IMR-90 (cell line): ENCODE measurements at regions not wholly inside any gene's neighbourhood (a gene's known extent, or its start where the extent isn't known, plus 50 kb on each side); places are given as distances from the start of the nearest gene placed in this dataset.

Experiments
- ATAC-seq: fragments of 200-7000 bp; cut with Tn5 transposase; 2 replicates; pipeline ENCODE4 v1.9.1; 2020; ENCODE audit warnings: low read depth, mild to moderate bottlenecking, moderate library complexity
- BruUV-seq: library from RNA; stranded (reverse); fragments of 400-500 nt; replicated peaks from 2 replicates; lab custom pipeline; 2021; lab: Mats Ljungman, UMichigan
- CTCF ChIA-PET: fragments of 300-600 bp; formaldehyde crosslinking; extraction: SDS; loops from one replicate; lab custom pipeline; 2021; ENCODE audit warnings: antibody characterized with exemption; lab: Yijun Ruan, JAX
- POLR2A ChIA-PET: fragments of 300-600 bp; sonication (Branson Sonifier 250); formaldehyde crosslinking; loops from one replicate; lab custom pipeline; 2022; ENCODE audit warnings: antibody characterized with exemption; ENCODE audit not compliant: unreplicated experiment; lab: Charles Lee
- DNase-seq: peaks from one replicate; pipeline ENCODE4 v3.0.0; 2013
- H2AFZ ChIP-seq: replicated peaks from 2 replicates; pipeline ENCODE3; 2013; ENCODE audit warnings: low read length, mild to moderate bottlenecking; ENCODE audit not compliant: poor library complexity
- H2AK5ac ChIP-seq: 2 replicates; pipeline ENCODE4 v1.6.1; 2013; ENCODE audit warnings: low read depth, low read length, inconsistent platforms
- H2AK9ac ChIP-seq: replicated peaks from 2 replicates; pipeline ENCODE3; 2013; ENCODE audit warnings: mild to moderate bottlenecking, low read depth, low read length, moderate library complexity; ENCODE audit not compliant: poor library complexity
- H2BK120ac ChIP-seq: 2 replicates; pipeline ENCODE4 v1.6.1; 2013; ENCODE audit warnings: low read depth, low read length, inconsistent platforms
- H2BK15ac ChIP-seq: 3 replicates; pipeline ENCODE4 v1.6.1; 2013; ENCODE audit warnings: low read depth, low read length, inconsistent platforms
- H2BK20ac ChIP-seq: 2 replicates; pipeline ENCODE4 v1.6.1; 2013; ENCODE audit warnings: low read depth, mild to moderate bottlenecking, inconsistent platforms, low read length, moderate library complexity
- H2BK5ac ChIP-seq: 2 replicates; pipeline ENCODE4 v1.6.1; 2013; ENCODE audit warnings: mild to moderate bottlenecking, low read depth, low read length, inconsistent platforms; ENCODE audit not compliant: poor library complexity, severe bottlenecking
- H3K14ac ChIP-seq: replicated peaks from 2 replicates; pipeline ENCODE4 v1.6.1; 2013; ENCODE audit warnings: low read depth, low read length, inconsistent platforms
- H3K18ac ChIP-seq: 2 replicates; pipeline ENCODE4 v1.6.1; 2013; ENCODE audit warnings: low read depth, low read length, control low read depth
- H3K23ac ChIP-seq: 2 replicates; pipeline ENCODE4 v1.6.1; 2013; ENCODE audit warnings: low read depth, low read length, inconsistent platforms
- H3K27ac ChIP-seq: 2 replicates; pipeline ENCODE4 v1.5.1; 2013; ENCODE audit warnings: mild to moderate bottlenecking, control low read depth, low read length; ENCODE audit not compliant: insufficient read depth
- H3K27me3 ChIP-seq: 2 replicates; pipeline ENCODE4 v1.6.1; 2013; ENCODE audit warnings: low read length; ENCODE audit not compliant: control insufficient read depth, insufficient read depth
- H3K36me3 ChIP-seq: 2 replicates; pipeline ENCODE4 v1.6.1; 2013; ENCODE audit warnings: low read length, mixed read lengths; ENCODE audit not compliant: control insufficient read depth, insufficient read depth
- H3K4ac ChIP-seq: 2 replicates; pipeline ENCODE4 v1.6.1; 2013; ENCODE audit warnings: low read depth, low read length, inconsistent platforms
- H3K4me1 ChIP-seq: 2 replicates; pipeline ENCODE4 v1.6.1; 2013; ENCODE audit warnings: low read length, mixed read lengths; ENCODE audit not compliant: control insufficient read depth, insufficient read depth
- H3K4me2 ChIP-seq: 2 replicates; pipeline ENCODE4 v1.6.1; 2013; ENCODE audit warnings: low read depth, mild to moderate bottlenecking, control low read depth, low read length, moderate library complexity
- H3K4me3 ChIP-seq: 2 replicates; pipeline ENCODE4 v1.5.1; 2013; ENCODE audit warnings: low read depth, mild to moderate bottlenecking, control low read depth, low read length, moderate library complexity; ENCODE audit not compliant: insufficient read depth
- H3K56ac ChIP-seq: 2 replicates; pipeline ENCODE4 v1.6.1; 2013; ENCODE audit warnings: low read length, inconsistent platforms; ENCODE audit not compliant: insufficient read depth; ENCODE audit errors: extremely low read depth
- H3K79me1 ChIP-seq, 2 experiments: 2 replicates each; pipeline ENCODE4 v1.6.1; 2013; ENCODE audit warnings: low read length in 2 of 2, inconsistent platforms in 1 of 2, low read depth in 1 of 2
- H3K9ac ChIP-seq: 2 replicates; pipeline ENCODE4 v1.6.1; 2013; ENCODE audit warnings: low read depth, low read length, control low read depth
- H3K9me1 ChIP-seq: 2 replicates; pipeline ENCODE4 v1.6.1; 2013; ENCODE audit warnings: low read length, inconsistent platforms; ENCODE audit not compliant: insufficient read depth
- H3K9me3 ChIP-seq: 2 replicates; pipeline ENCODE4 v1.6.1; 2013; ENCODE audit warnings: low read length; ENCODE audit not compliant: control insufficient read depth, insufficient read depth
- H4K20me1 ChIP-seq: 2 replicates; pipeline ENCODE4 v1.6.1; 2013; ENCODE audit warnings: low read length, inconsistent platforms; ENCODE audit not compliant: insufficient read depth
- H4K5ac ChIP-seq: 2 replicates; pipeline ENCODE4 v1.6.1; 2013; ENCODE audit warnings: mild to moderate bottlenecking, low read depth, low read length, control low read depth
- H4K8ac ChIP-seq, 2 experiments: 2 replicates each; pipeline ENCODE4 v1.6.1; 2013; ENCODE audit warnings: low read depth in 2 of 2, low read length in 2 of 2, control low read depth in 1 of 2, inconsistent platforms in 1 of 2
- H4K91ac ChIP-seq: 2 replicates; pipeline ENCODE4 v1.6.1; 2013; ENCODE audit warnings: low read depth, low read length, inconsistent platforms; ENCODE audit not compliant: insufficient read depth
- CTCF ChIP-seq: conservative IDR thresholded peaks from 2 replicates; pipeline ENCODE4 v1.5.1; 2012; ENCODE audit warnings: mild to moderate bottlenecking, low read depth, low read length, improper control_type of control experiment
- ELK1 ChIP-seq: fragments of 150-350 bp; IDR thresholded peaks from 2 replicates; pipeline ENCODE4 v1.6.1; 2016; ENCODE audit warnings: low read depth, mild to moderate bottlenecking, low read length, moderate library complexity, borderline replicate concordance
- FOS ChIP-seq: fragments of 150-350 bp; IDR thresholded peaks from 2 replicates; pipeline ENCODE4 v1.6.1; 2016; ENCODE audit warnings: low read depth, low read length
- NFE2L2 ChIP-seq: fragments of 150-350 bp; IDR thresholded peaks from 2 replicates; pipeline ENCODE4 v1.6.1; 2016; ENCODE audit warnings: low read depth, mild to moderate bottlenecking, low read length
- SMC3 ChIP-seq: fragments of 150-350 bp; IDR thresholded peaks from 2 replicates; pipeline ENCODE4 v1.6.1; 2016; ENCODE audit warnings: low read depth, mild to moderate bottlenecking, antibody characterized with exemption, low read length, moderate library complexity
- USF2 ChIP-seq: fragments of 150-350 bp; IDR thresholded peaks from 2 replicates; pipeline ENCODE4 v1.6.1; 2017; ENCODE audit warnings: mild to moderate bottlenecking, antibody characterized with exemption, low read length, low read depth
- WGBS, 2 experiments: methylation state at CpG; one replicate each; pipeline versions ENCODE4 v1.1.5 to v1.1.7; 2013; ENCODE audit warnings: missing lambda C conversion rate in 2 of 2; ENCODE audit not compliant: insufficient read length in 1 of 2; ENCODE audit errors: extremely low coverage in 2 of 2; 5-methylcytosine and 5-hydroxymethylcytosine counted together
- dilution Hi-C: fragments of 300-500 bp; cut with HindIII; formaldehyde crosslinking; loops from one replicate; pipeline ENCODE4 v1.14.3; 2018; ENCODE audit warnings: low sequenced_read_pairs; ENCODE audit not compliant: unreplicated experiment
- in situ Hi-C: fragments of 300-500 bp; cut with MboI; formaldehyde crosslinking; loops from 3 replicates; pipeline ENCODE4 v1.14.3; 2019; ENCODE audit warnings: low sequenced_read_pairs, inconsistent platforms, mixed read lengths
- intact Hi-C: fragments of 100-400 bp; cut with micrococcal nuclease; formaldehyde crosslinking; loops from 2 replicates; pipeline ENCODE4 v1.10.0; 2022

- H4K8ac ChIP-seq = no peak overlapping the region
- H3K27ac ChIP-seq = no peak overlapping the region
- no peak overlapping the region for H2AK5ac ChIP-seq
- H2BK120ac ChIP-seq = no peak overlapping the region
- no peak overlapping the region for H4K5ac ChIP-seq
- H3K9me1 ChIP-seq = no peaks in the 10 kb centered on the region
- H3K4ac ChIP-seq = no peak overlapping the region
- POLR2A ChIA-PET = no interaction called here
- H2BK5ac ChIP-seq = no peak overlapping the region
- no peak overlapping the region for H3K14ac ChIP-seq
- DNase-seq (no peak), ATAC-seq (no peak)
- H3K56ac ChIP-seq = no peak overlapping the region
- H4K20me1 ChIP-seq = no peaks in the 10 kb centered on the region
- intact Hi-C loops (no loop called here), dilution Hi-C loops (no loop called here), in situ Hi-C loops (no loop called here)
- H2BK15ac ChIP-seq = no peak overlapping the region
- no TSS peak for BruUV-seq
- no peak overlapping the region for H2AFZ ChIP-seq
- no peak overlapping the region for H2AK9ac ChIP-seq
- no peak overlapping the region for H3K23ac ChIP-seq
- no peaks in the 10 kb centered on the region for H3K36me3 ChIP-seq
- no peaks in the 10 kb centered on the region for H3K9me3 ChIP-seq
- no CpG with 5 or more reads among the region's 1 CpG for WGBS, 2 experiments
- no peak overlapping the region for H3K18ac ChIP-seq
- no peak for TF ChIP-seq ELK1
- TF ChIP-seq SMC3 = no peak
- TF ChIP-seq NFE2L2 = no peak
- no peak for TF ChIP-seq FOS
- no peak for TF ChIP-seq USF2
- TF ChIP-seq CTCF = no peak
- no peak overlapping the region for H3K4me3 ChIP-seq
- no peak overlapping the region for H3K9ac ChIP-seq
- no peak overlapping the region for H4K91ac ChIP-seq
- no peaks in the 10 kb centered on the region for H3K4me1 ChIP-seq
- no peaks in the 10 kb centered on the region for H3K79me1 ChIP-seq
- CTCF ChIA-PET = no interaction called here
- H3K27me3 ChIP-seq = no peaks in the 10 kb centered on the region
- no peak overlapping the region for H3K4me2 ChIP-seq
- no peak overlapping the region for H2BK20ac ChIP-seq
Observed at GRCh38 chrX:125398959-125399440, 79.3 kb downstream of the TEX13C start.
